Adrenal gland (tissue), 9 donors: ENCODE measurements at regions not wholly inside any gene's neighbourhood (a gene's known extent, or its start where the extent isn't known, plus 50 kb on each side); places are given as distances from the start of the nearest gene placed in this dataset.

ENCODE experiments used
- DNase-seq, 7 donors: peaks; one replicate each; pipeline ENCODE4 v3.0.0-alpha.2; 2019 to 2020
- H3K27ac ChIP-seq, 5 donors: fragments of 200-600 bp; sonication (generic) in 4 of 5; 1 replicate in 3 of 5; 2 replicates in 2 of 5; pipeline versions ENCODE4 v1.5.1 to v1.8.0; 2016 to 2020; ENCODE audit warnings: mild to moderate bottlenecking in 1 of 5
- H3K27me3 ChIP-seq: fragments of 200-600 bp; 2 replicates; pipeline ENCODE4 v1.8.0; 2021
- H3K36me3 ChIP-seq, 2 donors: fragments of 200-600 bp; replicated peaks in 1 of 2; 1 replicate in 1 of 2; 2 replicates in 1 of 2; pipeline versions ENCODE4 v1.5.1 to v1.8.0; 2018 to 2022
- H3K4me1 ChIP-seq, 2 donors: fragments of 200-600 bp; replicated peaks in 1 of 2; 1 replicate in 1 of 2; 2 replicates in 1 of 2; pipeline versions ENCODE4 v1.5.1 to v1.8.0; 2018 to 2021
- H3K4me3 ChIP-seq, 4 donors: fragments of 200-600 bp; sonication (generic) in 3 of 4; one replicate each; pipeline ENCODE4 v1.5.1; 2016 to 2018
- H3K9me3 ChIP-seq, 3 donors: fragments of 200-600 bp; sonication (generic) in 1 of 3; replicated peaks in 1 of 3; 1 replicate in 2 of 3; 2 replicates in 1 of 3; pipeline versions ENCODE4 v1.5.1 to v1.8.0; 2016 to 2021
- POLR2A ChIP-seq, 2 donors: fragments of 450-650 bp; IDR thresholded peaks; one replicate each; pipeline ENCODE4 v1.6.1; 2017; ENCODE audit warnings: antibody characterized with exemption in 2 of 2, mild to moderate bottlenecking in 2 of 2, moderate library complexity in 1 of 2
- WGBS, 4 donors: extraction: QIAGEN DNeasy Blood & Tissue Kit in 2 of 4; methylation state at CpG; one replicate each; pipeline versions ENCODE4 v1.1.5 to v1.1.7; 2013 to 2017; 5-methylcytosine and 5-hydroxymethylcytosine counted together
- intact Hi-C, 2 donors: fragments of 100-400 bp; cut with DNase I; formaldehyde crosslinking; loops; one replicate each; pipeline versions ENCODE4 v1.14.1 to v1.15.0; 2022 to 2023
- TF ChIP-seq, protein P1 (sequence below), 6 experiments: fragments of 450-650 bp in 4 of 6; fragments of 200-600 bp in 2 of 6; sonication (generic) in 1 of 6; IDR thresholded peaks; 1 replicate in 5 of 6; 2 replicates in 1 of 6; pipeline versions ENCODE4 v1.5.1 to v1.8.0; 2016 to 2021; ENCODE audit warnings: antibody characterized with exemption in 6 of 6, mild to moderate bottlenecking in 2 of 6, moderate library complexity in 1 of 6
- donor health status: healthy with polysubstance abuse.
- donor health status: Bipolar disorder and iron deficiency.
- donor health status: DM: yes; HTN: yes; CAD: no.
- donor health status: DM: no; HTN: no; CAD: no.
- donor health status: DM: no; HTN: no; CAD: no.

DNA sequence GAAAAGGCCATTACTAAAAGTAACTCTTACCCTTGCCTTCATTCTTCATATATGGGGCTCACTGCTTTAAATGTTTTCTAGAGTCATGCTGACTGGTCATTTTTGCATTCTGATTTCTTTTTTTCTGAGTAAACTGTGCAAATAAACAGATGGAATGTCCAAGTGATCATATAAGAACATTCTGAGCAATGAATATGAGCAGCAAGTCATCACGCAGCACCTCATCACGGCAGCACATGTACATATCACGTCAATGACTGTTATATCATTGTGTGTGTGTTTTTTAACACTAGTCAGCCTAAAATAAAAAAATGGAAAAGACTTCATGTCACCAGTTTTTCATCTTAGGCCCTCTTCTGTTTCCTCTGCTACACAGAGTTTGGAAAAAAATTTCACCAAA lies 490.0 kb upstream of the ZFHX3 start:
- H3K9me3 ChIP-seq: no peaks in the 10 kb centered on the region
- no peak for DNase-seq
- WGBS, 4 donors: 83 to 94% (median 91%) methylated on average over 3 of the region's 3 CpGs
- H3K4me1 ChIP-seq: no peaks in the 10 kb centered on the region
- intact Hi-C loops: no loop called here
- no peaks in the 10 kb centered on the region for H3K27me3 ChIP-seq
- H3K4me3 ChIP-seq: no peak overlapping the region
- H3K36me3 ChIP-seq: no peaks in the 10 kb centered on the region
- no peak overlapping the region for H3K27ac ChIP-seq
- TF ChIP-seq POLR2A (IDR thresholded peaks at IDR 0.05): no peak
- TF ChIP-seq, protein P1, sequence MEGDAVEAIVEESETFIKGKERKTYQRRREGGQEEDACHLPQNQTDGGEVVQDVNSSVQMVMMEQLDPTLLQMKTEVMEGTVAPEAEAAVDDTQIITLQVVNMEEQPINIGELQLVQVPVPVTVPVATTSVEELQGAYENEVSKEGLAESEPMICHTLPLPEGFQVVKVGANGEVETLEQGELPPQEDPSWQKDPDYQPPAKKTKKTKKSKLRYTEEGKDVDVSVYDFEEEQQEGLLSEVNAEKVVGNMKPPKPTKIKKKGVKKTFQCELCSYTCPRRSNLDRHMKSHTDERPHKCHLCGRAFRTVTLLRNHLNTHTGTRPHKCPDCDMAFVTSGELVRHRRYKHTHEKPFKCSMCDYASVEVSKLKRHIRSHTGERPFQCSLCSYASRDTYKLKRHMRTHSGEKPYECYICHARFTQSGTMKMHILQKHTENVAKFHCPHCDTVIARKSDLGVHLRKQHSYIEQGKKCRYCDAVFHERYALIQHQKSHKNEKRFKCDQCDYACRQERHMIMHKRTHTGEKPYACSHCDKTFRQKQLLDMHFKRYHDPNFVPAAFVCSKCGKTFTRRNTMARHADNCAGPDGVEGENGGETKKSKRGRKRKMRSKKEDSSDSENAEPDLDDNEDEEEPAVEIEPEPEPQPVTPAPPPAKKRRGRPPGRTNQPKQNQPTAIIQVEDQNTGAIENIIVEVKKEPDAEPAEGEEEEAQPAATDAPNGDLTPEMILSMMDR (IDR thresholded peaks at IDR 0.05): no peak

DNA sequence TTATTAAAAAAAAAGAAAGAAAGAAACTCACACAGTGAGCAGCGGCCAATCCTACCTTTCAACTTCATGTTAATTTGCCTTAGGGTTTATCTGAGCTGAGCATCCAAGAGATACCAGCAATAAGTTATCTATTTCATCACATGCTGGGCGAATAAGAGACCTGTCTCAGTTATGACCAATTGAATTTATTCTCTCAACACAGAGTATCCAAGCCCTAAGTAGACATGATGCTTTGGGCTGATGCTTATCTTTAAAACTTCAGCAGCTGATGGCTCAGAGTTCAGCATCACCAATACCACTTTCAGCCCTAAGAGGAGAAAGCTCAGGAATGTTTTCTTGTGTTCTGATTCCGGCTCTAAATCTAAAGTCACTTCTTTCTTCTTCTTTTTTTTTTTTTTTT lies 489.0 kb upstream of the ZFHX3 start:
- WGBS, 4 donors: 78 to 92% (median 83%) methylated on average over 3 of the region's 3 CpGs
- Histone ChIP-seq H3K36me3 (no peaks in the 10 kb centered on the region), H3K4me1 (no peaks in the 10 kb centered on the region), H3K4me3 (no peak overlapping the region), H3K9me3 (no peaks in the 10 kb centered on the region), H3K27me3 (no peaks in the 10 kb centered on the region), H3K27ac (no peak overlapping the region)
- intact Hi-C loops: no loop called here
- TF ChIP-seq, protein P1 (IDR thresholded peaks at IDR 0.05): no peak
- no peak for TF ChIP-seq POLR2A (IDR thresholded peaks at IDR 0.05)
- no peak for DNase-seq

DNA sequence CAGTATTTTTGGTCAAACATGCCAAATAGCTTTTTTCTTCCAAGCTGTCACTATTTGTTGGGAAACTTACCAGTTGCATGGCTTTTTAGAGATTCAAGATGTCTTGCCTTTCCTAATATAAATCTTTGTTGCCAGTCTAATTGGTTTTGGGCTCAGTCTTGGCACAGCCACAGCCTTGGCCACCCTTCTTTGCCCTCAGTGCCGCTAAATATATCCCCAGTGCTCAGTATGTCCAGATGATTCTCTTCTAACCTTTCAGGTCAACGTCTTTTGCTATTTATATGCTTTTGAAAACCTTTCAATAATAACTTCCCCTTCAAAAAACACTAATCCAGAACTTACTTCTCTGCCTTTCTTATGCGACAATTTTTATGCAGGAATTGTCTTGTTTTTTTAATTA lies 483.1 kb upstream of the ZFHX3 start:
- 54 to 71% (median 64%) methylated on average over 3 of the region's 3 CpGs for WGBS, 4 donors
- H3K9me3 ChIP-seq: no peaks in the 10 kb centered on the region
- no peak for DNase-seq
- intact Hi-C loops: no loop called here
- no peaks in the 10 kb centered on the region for H3K27me3 ChIP-seq
- peaks cover 0 to 5% of the 10 kb centered on the region in 2 donors for H3K4me1 ChIP-seq
- no peak overlapping the region for H3K4me3 ChIP-seq
- H3K36me3 ChIP-seq: no peaks in the 10 kb centered on the region
- no peak overlapping the region for H3K27ac ChIP-seq
- no peak for TF ChIP-seq POLR2A (IDR thresholded peaks at IDR 0.05)
- TF ChIP-seq, protein P1 (IDR thresholded peaks at IDR 0.05): no peak

DNA sequence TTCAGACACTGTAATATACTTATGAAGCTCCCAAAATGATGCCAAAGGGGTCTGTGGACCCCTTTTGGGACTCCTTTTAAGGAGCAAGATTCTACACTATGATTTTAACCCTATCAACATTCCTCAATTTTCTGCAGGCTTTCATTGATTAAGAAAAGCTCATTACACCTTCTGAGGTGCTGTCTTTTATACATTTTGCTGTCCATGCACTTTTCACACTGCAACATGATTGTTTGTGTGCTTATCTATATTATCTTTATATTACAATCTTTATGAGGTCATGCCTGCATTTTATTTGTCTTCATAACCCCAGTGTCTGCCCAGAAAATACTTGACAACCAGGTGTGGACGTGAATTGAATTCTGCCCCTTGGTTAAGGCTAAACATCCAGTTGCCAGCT lies 482.6 kb upstream of the ZFHX3 start:
- no peaks in the 10 kb centered on the region for H3K27me3 ChIP-seq
- DNase-seq: no peak
- no peak overlapping the region for H3K4me3 ChIP-seq
- intact Hi-C loops: no loop called here
- H3K27ac ChIP-seq: no peak overlapping the region
- H3K36me3 ChIP-seq: no peaks in the 10 kb centered on the region
- H3K9me3 ChIP-seq: no peaks in the 10 kb centered on the region
- WGBS, 4 donors: 63 to 82% (median 76%) methylated on average over 1 of the region's 1 CpG
- H3K4me1 ChIP-seq: peaks cover 0 to 8% of the 10 kb centered on the region in 2 donors
- TF ChIP-seq, protein P1 (IDR thresholded peaks at IDR 0.05): no peak
- TF ChIP-seq POLR2A (IDR thresholded peaks at IDR 0.05): no peak
